GM20000 (cell line): ENCODE measurements at regions not wholly inside any gene's neighbourhood (a gene's known extent, or its start where the extent isn't known, plus 50 kb on each side); places are given as distances from the start of the nearest gene placed in this dataset.

Experiments used
- DNase-seq: peaks from one replicate; pipeline ENCODE4 v3.0.0; 2012; ENCODE audit warnings: low spot score
- CTCF ChIP-seq: IDR thresholded peaks from 2 replicates; pipeline ENCODE4 v1.5.1; 2012; ENCODE audit warnings: mild to moderate bottlenecking, control low read depth; ENCODE audit errors: extremely low read depth, missing control alignments

GRCh38 chr13:80419416-80419815 lies 78.5 kb upstream of the SPRY2 start:
- no peak for TF ChIP-seq CTCF
- DNase-seq, result no peak

- no peak for TF ChIP-seq CTCF
- DNase-seq, result no peak
Measured at GRCh38 chr13:80413611-80414010, 72.7 kb upstream of the SPRY2 start.

GRCh38 chr13:80408270-80408669 lies 67.3 kb upstream of the SPRY2 start:
- DNase-seq, result no peak
- TF ChIP-seq CTCF, result no peak

GRCh38 chr13:80400865-80401426 lies 60.0 kb upstream of the SPRY2 start:
- no peak for DNase-seq
- no peak for TF ChIP-seq CTCF

- DNase-seq, result no peak
- no peak for TF ChIP-seq CTCF
Measured at GRCh38 chr13:80400164-80400864, 59.4 kb upstream of the SPRY2 start.

GRCh38 chr13:80399340-80400163 lies 58.6 kb upstream of the SPRY2 start:
- TF ChIP-seq CTCF, result no peak
- DNase-seq, result no peak
